Ishikawa (cell line): ENCODE measurements at regions not wholly inside any gene's neighbourhood (a gene's known extent, or its start where the extent isn't known, plus 50 kb on each side); places are given as distances from the start of the nearest gene placed in this dataset.

Experiments
- EP300 ChIP-seq: IDR thresholded peaks from 2 replicates; pipeline ENCODE4 v1.6.1; 2012; ENCODE audit warnings: borderline replicate concordance
- ZBTB7A ChIP-seq: IDR thresholded peaks from 2 replicates; pipeline ENCODE4 v1.6.1; 2012; ENCODE audit warnings: low read depth
- TF ChIP-seq, protein P1 (sequence below): IDR thresholded peaks from 2 replicates; pipeline ENCODE4 v1.6.1; 2012
- TF ChIP-seq, protein P2 (sequence below): IDR thresholded peaks from 2 replicates; pipeline ENCODE4 v1.6.1; 2012; ENCODE audit warnings: low read depth, mild to moderate bottlenecking

DNA sequence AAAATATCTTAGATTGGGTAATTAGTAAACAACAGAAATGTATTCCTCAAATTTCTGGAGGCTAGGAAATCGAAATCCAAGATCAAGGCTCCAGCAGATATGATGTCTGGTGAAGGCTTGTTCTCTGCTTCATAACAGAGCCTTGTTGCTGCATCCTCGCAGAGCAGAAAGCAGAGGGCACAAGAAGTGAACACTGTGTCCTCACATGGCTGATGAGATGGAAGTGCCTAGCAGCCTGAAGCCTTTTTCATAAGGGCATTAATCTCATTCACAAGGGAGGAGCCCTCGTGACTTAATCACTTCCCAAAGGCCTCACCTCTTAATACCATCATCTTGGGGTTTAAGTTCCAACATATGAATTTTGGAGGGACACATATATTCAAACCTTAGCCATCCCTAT is 77.2 kb upstream of the FOXD3 start:
- TF ChIP-seq, protein P1, sequence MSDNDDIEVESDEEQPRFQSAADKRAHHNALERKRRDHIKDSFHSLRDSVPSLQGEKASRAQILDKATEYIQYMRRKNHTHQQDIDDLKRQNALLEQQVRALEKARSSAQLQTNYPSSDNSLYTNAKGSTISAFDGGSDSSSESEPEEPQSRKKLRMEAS = no peak
- TF ChIP-seq, protein P2, sequence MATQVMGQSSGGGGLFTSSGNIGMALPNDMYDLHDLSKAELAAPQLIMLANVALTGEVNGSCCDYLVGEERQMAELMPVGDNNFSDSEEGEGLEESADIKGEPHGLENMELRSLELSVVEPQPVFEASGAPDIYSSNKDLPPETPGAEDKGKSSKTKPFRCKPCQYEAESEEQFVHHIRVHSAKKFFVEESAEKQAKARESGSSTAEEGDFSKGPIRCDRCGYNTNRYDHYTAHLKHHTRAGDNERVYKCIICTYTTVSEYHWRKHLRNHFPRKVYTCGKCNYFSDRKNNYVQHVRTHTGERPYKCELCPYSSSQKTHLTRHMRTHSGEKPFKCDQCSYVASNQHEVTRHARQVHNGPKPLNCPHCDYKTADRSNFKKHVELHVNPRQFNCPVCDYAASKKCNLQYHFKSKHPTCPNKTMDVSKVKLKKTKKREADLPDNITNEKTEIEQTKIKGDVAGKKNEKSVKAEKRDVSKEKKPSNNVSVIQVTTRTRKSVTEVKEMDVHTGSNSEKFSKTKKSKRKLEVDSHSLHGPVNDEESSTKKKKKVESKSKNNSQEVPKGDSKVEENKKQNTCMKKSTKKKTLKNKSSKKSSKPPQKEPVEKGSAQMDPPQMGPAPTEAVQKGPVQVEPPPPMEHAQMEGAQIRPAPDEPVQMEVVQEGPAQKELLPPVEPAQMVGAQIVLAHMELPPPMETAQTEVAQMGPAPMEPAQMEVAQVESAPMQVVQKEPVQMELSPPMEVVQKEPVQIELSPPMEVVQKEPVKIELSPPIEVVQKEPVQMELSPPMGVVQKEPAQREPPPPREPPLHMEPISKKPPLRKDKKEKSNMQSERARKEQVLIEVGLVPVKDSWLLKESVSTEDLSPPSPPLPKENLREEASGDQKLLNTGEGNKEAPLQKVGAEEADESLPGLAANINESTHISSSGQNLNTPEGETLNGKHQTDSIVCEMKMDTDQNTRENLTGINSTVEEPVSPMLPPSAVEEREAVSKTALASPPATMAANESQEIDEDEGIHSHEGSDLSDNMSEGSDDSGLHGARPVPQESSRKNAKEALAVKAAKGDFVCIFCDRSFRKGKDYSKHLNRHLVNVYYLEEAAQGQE = no peak
- TF ChIP-seq ZBTB7A = no peak
- TF ChIP-seq EP300 = no peak
